DOHH2 (cell line): ENCODE measurements at regions not wholly inside any gene's neighbourhood (a gene's known extent, or its start where the extent isn't known, plus 50 kb on each side); places are given as distances from the start of the nearest gene placed in this dataset.

ENCODE experiments used
- H3F3A ChIP-seq: fragments of 200-600 bp; sonication (generic), shearing (Covaris generic); 2 replicates; pipeline ENCODE4 v1.6.0; 2016; ENCODE audit warnings: antibody characterized with exemption, mild to moderate bottlenecking; ENCODE audit not compliant: control insufficient read depth, insufficient read depth
- H3K27ac ChIP-seq: fragments of 200-600 bp; sonication (generic); 2 replicates; pipeline ENCODE4 v1.5.1; 2014; ENCODE audit warnings: low read depth, mild to moderate bottlenecking, low read length, moderate library complexity
- H3K27me3 ChIP-seq: fragments of 200-600 bp; sonication (generic); 2 replicates; pipeline ENCODE4 v1.6.1; 2014; ENCODE audit warnings: mild to moderate bottlenecking, low read length, mixed read lengths; ENCODE audit not compliant: control insufficient read depth
- H3K36me3 ChIP-seq: fragments of 200-600 bp; sonication (generic); 2 replicates; pipeline ENCODE4 v1.6.1; 2014; ENCODE audit warnings: mild to moderate bottlenecking, low read length, moderate library complexity, mixed read lengths; ENCODE audit not compliant: control insufficient read depth
- H3K4me1 ChIP-seq: fragments of 200-600 bp; sonication (generic); 2 replicates; pipeline ENCODE4 v1.6.1; 2014; ENCODE audit warnings: mild to moderate bottlenecking, low read length, mixed read lengths; ENCODE audit not compliant: control insufficient read depth
- H3K4me2 ChIP-seq: fragments of 200-600 bp; sonication (generic); 2 replicates; pipeline ENCODE4 v1.6.0; 2014; ENCODE audit warnings: mild to moderate bottlenecking, low read length, moderate library complexity
- H3K4me3 ChIP-seq: fragments of 200-600 bp; sonication (generic); 2 replicates; pipeline ENCODE4 v1.5.1; 2014; ENCODE audit warnings: mild to moderate bottlenecking, low read length, mixed read lengths
- H3K79me2 ChIP-seq: fragments of 200-600 bp; sonication (generic); 2 replicates; pipeline ENCODE4 v1.6.1; 2014; ENCODE audit warnings: mild to moderate bottlenecking, low read length, mixed read lengths; ENCODE audit not compliant: control insufficient read depth
- H3K9me2 ChIP-seq: fragments of 200-600 bp; sonication (generic); replicated peaks from 2 replicates; pipeline ENCODE4 v1.6.1; 2014; ENCODE audit warnings: mild to moderate bottlenecking, low read length, mixed read lengths; ENCODE audit not compliant: control insufficient read depth
- H3K9me3 ChIP-seq: fragments of 200-600 bp; sonication (generic); 2 replicates; pipeline ENCODE4 v1.6.1; 2014; ENCODE audit warnings: antibody characterized with exemption, low read length, mixed read lengths; ENCODE audit not compliant: control insufficient read depth, insufficient read depth
- H4K20me1 ChIP-seq: fragments of 200-600 bp; sonication (generic); 2 replicates; pipeline ENCODE4 v1.6.0; 2014; ENCODE audit warnings: low read depth, mild to moderate bottlenecking, antibody characterized with exemption, low read length, moderate library complexity; ENCODE audit not compliant: control insufficient read depth, insufficient read depth
- EZH2phosphoT487 ChIP-seq: fragments of 200-600 bp; sonication (generic); IDR thresholded peaks from 2 replicates; pipeline ENCODE4 v1.6.1; 2017; ENCODE audit warnings: borderline replicate concordance, mild to moderate bottlenecking, antibody characterized with exemption, low read length, moderate library complexity, mixed read lengths
- TF ChIP-seq, protein P1 (sequence below): fragments of 200-600 bp; sonication (generic); IDR thresholded peaks from one replicate; pipeline ENCODE4 v1.5.1; 2014; ENCODE audit warnings: antibody characterized with exemption, mild to moderate bottlenecking, low read depth, low read length; ENCODE audit not compliant: poor library complexity, severe bottlenecking

DNA sequence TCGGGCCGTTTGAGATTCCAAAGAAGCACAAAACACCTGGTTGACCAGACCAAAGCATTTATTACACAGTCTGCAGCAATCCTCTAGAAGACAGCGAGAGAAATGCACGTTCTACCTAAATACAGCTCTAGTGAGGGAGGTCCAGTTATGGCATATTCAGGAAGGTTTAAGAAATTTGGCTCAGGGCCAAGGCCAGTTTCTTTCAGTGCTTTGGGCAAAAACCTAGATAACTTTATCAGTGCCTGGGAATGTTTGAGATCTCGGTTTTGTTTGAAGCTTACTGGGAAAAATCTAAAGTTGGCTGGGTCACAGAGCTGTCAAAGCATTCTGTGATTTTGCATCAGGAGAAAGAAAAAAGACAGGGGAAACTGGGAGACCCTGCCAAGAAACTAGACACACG is 514.0 kb upstream of the TMPRSS15 start:
- TF ChIP-seq, protein P1, sequence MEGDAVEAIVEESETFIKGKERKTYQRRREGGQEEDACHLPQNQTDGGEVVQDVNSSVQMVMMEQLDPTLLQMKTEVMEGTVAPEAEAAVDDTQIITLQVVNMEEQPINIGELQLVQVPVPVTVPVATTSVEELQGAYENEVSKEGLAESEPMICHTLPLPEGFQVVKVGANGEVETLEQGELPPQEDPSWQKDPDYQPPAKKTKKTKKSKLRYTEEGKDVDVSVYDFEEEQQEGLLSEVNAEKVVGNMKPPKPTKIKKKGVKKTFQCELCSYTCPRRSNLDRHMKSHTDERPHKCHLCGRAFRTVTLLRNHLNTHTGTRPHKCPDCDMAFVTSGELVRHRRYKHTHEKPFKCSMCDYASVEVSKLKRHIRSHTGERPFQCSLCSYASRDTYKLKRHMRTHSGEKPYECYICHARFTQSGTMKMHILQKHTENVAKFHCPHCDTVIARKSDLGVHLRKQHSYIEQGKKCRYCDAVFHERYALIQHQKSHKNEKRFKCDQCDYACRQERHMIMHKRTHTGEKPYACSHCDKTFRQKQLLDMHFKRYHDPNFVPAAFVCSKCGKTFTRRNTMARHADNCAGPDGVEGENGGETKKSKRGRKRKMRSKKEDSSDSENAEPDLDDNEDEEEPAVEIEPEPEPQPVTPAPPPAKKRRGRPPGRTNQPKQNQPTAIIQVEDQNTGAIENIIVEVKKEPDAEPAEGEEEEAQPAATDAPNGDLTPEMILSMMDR: no peak
- H3K4me1 ChIP-seq: no peaks in the 10 kb centered on the region
- no peaks in the 10 kb centered on the region for H3K9me2 ChIP-seq
- H3K4me3 ChIP-seq: no peak overlapping the region
- H3F3A ChIP-seq: no peaks in the 10 kb centered on the region
- no peak overlapping the region for H3K4me2 ChIP-seq
- H3K27me3 ChIP-seq: no peaks in the 10 kb centered on the region
- H3K9me3 ChIP-seq: no peaks in the 10 kb centered on the region
- no peaks in the 10 kb centered on the region for H4K20me1 ChIP-seq
- H3K36me3 ChIP-seq: no peaks in the 10 kb centered on the region
- no peaks in the 10 kb centered on the region for H3K79me2 ChIP-seq
- no peak overlapping the region for H3K27ac ChIP-seq

DNA sequence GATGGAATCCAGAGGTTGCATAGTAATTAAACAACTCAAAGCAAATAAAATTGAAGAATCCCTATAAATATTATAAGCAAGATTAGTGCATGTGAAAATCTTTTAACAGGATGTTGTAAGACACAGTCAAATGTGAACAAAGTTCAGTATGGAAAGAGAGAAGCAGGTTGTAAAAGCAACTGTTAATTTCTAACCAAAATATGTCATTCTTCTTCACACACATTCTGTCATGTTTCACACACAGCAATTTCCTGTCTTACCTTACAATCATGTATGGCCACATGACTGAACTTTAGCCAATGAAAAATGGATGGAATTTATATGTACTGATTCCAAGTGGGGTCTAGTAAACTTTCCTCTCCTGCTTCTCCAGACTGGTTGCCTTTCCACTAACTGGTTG is 527.7 kb upstream of the TMPRSS15 start:
- Histone ChIP-seq H3K36me3 (no peaks in the 10 kb centered on the region), H3K9me2 (no peaks in the 10 kb centered on the region), H4K20me1 (no peaks in the 10 kb centered on the region), H3F3A (no peaks in the 10 kb centered on the region), H3K4me3 (no peak overlapping the region), H3K79me2 (no peaks in the 10 kb centered on the region), H3K9me3 (no peaks in the 10 kb centered on the region), H3K27me3 (no peaks in the 10 kb centered on the region), H3K27ac (no peak overlapping the region), H3K4me2 (no peak overlapping the region), H3K4me1 (no peaks in the 10 kb centered on the region)
- TF ChIP-seq, protein P1: no peak
- no peak for TF ChIP-seq EZH2phosphoT487

DNA sequence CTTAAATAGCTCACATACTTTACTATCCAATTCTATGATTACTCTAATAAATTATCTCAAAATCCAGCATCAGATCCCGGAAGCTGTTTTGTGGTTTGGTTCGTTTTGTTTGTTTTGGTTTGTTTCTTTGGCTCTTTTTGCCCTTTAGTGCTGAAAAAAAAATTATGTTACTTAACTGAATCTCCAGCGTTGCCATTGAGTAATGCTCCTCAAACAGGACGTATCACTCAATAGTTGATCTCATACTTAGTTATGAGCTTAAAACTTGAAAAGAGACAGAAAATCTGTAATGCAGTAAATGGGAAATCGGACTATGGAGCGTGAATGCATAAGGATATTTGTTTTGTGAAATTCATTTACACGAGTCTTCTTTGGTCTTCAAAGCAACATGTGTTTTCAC is 533.8 kb upstream of the TMPRSS15 start:
- no peak overlapping the region for H3K27ac ChIP-seq
- H3K79me2 ChIP-seq: no peaks in the 10 kb centered on the region
- no peaks in the 10 kb centered on the region for H3K9me2 ChIP-seq
- no peaks in the 10 kb centered on the region for H4K20me1 ChIP-seq
- no peaks in the 10 kb centered on the region for H3F3A ChIP-seq
- TF ChIP-seq EZH2phosphoT487: no peak
- TF ChIP-seq, protein P1: no peak
- H3K4me1 ChIP-seq: no peaks in the 10 kb centered on the region
- no peak overlapping the region for H3K4me3 ChIP-seq
- no peak overlapping the region for H3K4me2 ChIP-seq
- H3K9me3 ChIP-seq: no peaks in the 10 kb centered on the region
- no peaks in the 10 kb centered on the region for H3K27me3 ChIP-seq
- H3K36me3 ChIP-seq: no peaks in the 10 kb centered on the region

DNA sequence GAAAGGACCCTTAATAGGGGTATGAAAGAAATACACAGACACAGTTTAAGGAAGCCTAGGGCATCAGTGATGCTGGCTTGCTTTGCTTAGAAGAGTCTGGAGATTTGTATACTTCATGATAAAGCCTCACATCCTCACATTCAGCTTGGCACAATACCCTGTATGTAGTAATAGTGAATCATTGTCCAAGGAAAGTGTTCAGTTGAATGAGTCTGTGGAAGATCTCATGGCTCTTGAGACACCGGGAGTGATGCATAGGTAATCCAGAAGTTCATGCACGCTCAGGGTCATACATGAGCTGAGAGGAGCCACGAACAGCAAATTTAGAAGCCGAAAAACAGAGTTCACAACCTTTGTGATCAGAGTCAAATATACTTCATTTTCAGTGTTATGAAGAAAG is 537.2 kb upstream of the TMPRSS15 start:
- no peak overlapping the region for H3K27ac ChIP-seq
- TF ChIP-seq, protein P1: no peak
- H3K4me1 ChIP-seq: no peaks in the 10 kb centered on the region
- no peaks in the 10 kb centered on the region for H3K27me3 ChIP-seq
- no peak overlapping the region for H3K4me3 ChIP-seq
- H3F3A ChIP-seq: no peaks in the 10 kb centered on the region
- H3K9me2 ChIP-seq: no peaks in the 10 kb centered on the region
- H3K9me3 ChIP-seq: no peaks in the 10 kb centered on the region
- no peaks in the 10 kb centered on the region for H3K36me3 ChIP-seq
- H3K79me2 ChIP-seq: no peaks in the 10 kb centered on the region
- H4K20me1 ChIP-seq: no peaks in the 10 kb centered on the region
- H3K4me2 ChIP-seq: no peak overlapping the region
